K562 (cell line): ENCODE measurements at regions not wholly inside any gene's neighbourhood (a gene's known extent, or its start where the extent isn't known, plus 50 kb on each side); places are given as distances from the start of the nearest gene placed in this dataset.

Experiments used
- CEBPB ChIP-seq: fragments of 450-650 bp; IDR thresholded peaks from 2 replicates; pipeline ENCODE4 v1.6.1; 2016; ENCODE audit warnings: missing genetic modification characterization, missing compliant biosample characterization
- EZH2 ChIP-seq: IDR thresholded peaks from 2 replicates; pipeline ENCODE4 v1.6.1; 2012; ENCODE audit warnings: low read depth, mild to moderate bottlenecking, inconsistent platforms, low read length, borderline replicate concordance
- HDGF ChIP-seq: fragments of 450-650 bp; IDR thresholded peaks from 2 replicates; pipeline ENCODE4 v1.6.1; 2016
- JUN ChIP-seq, 2 experiments: sonication (generic) in 1 of 2; formaldehyde crosslinking in 1 of 2; IDR thresholded peaks; 2 replicates each; pipeline versions ENCODE4 v1.6.1 to v1.8.0; 2012 to 2022; ENCODE audit warnings: borderline replicate concordance in 2 of 2, mild to moderate bottlenecking in 2 of 2, improper control_type of control experiment in 1 of 2, low read depth in 1 of 2, low read length in 1 of 2, missing genetic modification reagents in 1 of 2
- KDM1A ChIP-seq, 2 experiments: fragments of 450-650 bp; IDR thresholded peaks; 2 replicates each; pipeline ENCODE4 v1.6.1; 2016; ENCODE audit warnings: mild to moderate bottlenecking in 2 of 2
- LARP7 ChIP-seq: fragments of 450-650 bp; IDR thresholded peaks from 2 replicates; pipeline ENCODE4 v1.6.1; 2016
- MAZ ChIP-seq, 2 experiments: fragments of 450-650 bp in 1 of 2; sonication (generic) in 1 of 2; formaldehyde crosslinking; IDR thresholded peaks in 1 of 2; conservative IDR thresholded peaks in 1 of 2; 2 replicates each; pipeline versions ENCODE4 v1.4.0 to v1.5.0; 2020; ENCODE audit warnings: mild to moderate bottlenecking in 1 of 2, missing genetic modification reagents in 1 of 2
- MYC ChIP-seq, 2 experiments: fragments of 250-450 bp in 1 of 2; sonication (Bioruptor Pico) in 1 of 2; IDR thresholded peaks; 2 replicates each; pipeline versions ENCODE4 v1.5.1 to v1.6.1; 2012 to 2021; ENCODE audit warnings: low read depth in 2 of 2, borderline replicate concordance in 1 of 2, improper control_type of control experiment in 1 of 2, low read length in 1 of 2, mild to moderate bottlenecking in 1 of 2, moderate library complexity in 1 of 2
- PCBP2 ChIP-seq: fragments of 200-400 bp; formaldehyde crosslinking; IDR thresholded peaks from 2 replicates; pipeline ENCODE4 v1.6.1; 2018; ENCODE audit warnings: low read length, low read depth, mild to moderate bottlenecking, moderate library complexity; ENCODE audit not compliant: poor library complexity, severe bottlenecking
- TF ChIP-seq, protein P1 (sequence below): IDR thresholded peaks from 2 replicates; pipeline ENCODE4 v1.6.1; 2012; ENCODE audit warnings: low read depth, low read length, improper control_type of control experiment, borderline replicate concordance
- TF ChIP-seq, protein P2 (sequence below), 3 experiments: IDR thresholded peaks in 2 of 3; conservative IDR thresholded peaks in 1 of 3; 2 replicates each; pipeline ENCODE4 v1.5.1; 2011 to 2012; ENCODE audit warnings: low read length in 3 of 3, mild to moderate bottlenecking in 3 of 3, control low read depth in 2 of 3, improper control_type of control experiment in 1 of 3, inconsistent platforms in 1 of 3, low read depth in 1 of 3, mixed read lengths in 1 of 3, moderate library complexity in 1 of 3; ENCODE audit not compliant: insufficient read depth in 2 of 3
- TF ChIP-seq, protein P3 (sequence below): IDR thresholded peaks from 3 replicates; pipeline ENCODE4 v1.6.1; 2011; ENCODE audit warnings: borderline replicate concordance, mild to moderate bottlenecking; ENCODE audit not compliant: insufficient read length, insufficient read depth
- TF ChIP-seq, protein P4 (sequence below), 3 experiments: fragments of 200-800 bp in 1 of 3; sonication (Bioruptor generic) in 1 of 3; sonication (generic) in 1 of 3; formaldehyde crosslinking in 1 of 3; IDR thresholded peaks; 2 replicates each; pipeline versions ENCODE4 v1.6.1 to v1.8.0; 2016 to 2022; ENCODE audit warnings: mild to moderate bottlenecking in 2 of 3, missing compliant biosample characterization in 2 of 3, missing genetic modification characterization in 2 of 3, missing genetic modification reagents in 1 of 3

DNA sequence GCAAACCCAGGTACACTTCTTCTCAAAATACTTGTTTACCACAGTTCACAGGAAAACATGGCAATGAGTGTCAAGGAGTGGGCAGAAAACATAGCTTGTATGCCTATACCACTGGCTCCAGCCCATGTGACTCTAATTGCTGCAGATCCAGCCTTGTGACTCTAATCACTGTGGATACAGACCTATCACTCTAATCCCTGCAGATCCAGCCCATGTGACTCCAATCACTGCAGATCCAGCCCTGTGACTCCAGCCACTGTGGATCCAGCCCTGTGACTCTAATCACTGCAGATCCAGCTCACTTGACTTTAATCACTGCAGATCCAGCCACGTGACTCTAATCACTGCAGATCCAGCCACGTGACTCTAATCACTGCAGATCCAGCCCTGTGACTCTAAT lies 366.3 kb upstream of the IRX4 start:
- TF ChIP-seq PCBP2 (no peak), CEBPB (no peak), EZH2 (no peak), LARP7 (no peak), HDGF (no peak), MYC (IDR thresholded peaks at IDR 0.05; ENCODE audit: low read depth, low read length) (no peak), MYC (CRISPR knock-in tag; IDR thresholded peaks at IDR 0.05; ENCODE audit: borderline replicate concordance, low read depth) (no peak), KDM1A (IDR thresholded peaks at IDR 0.05) (peak in 1 of 2 experiments; percentile 39; a peak in 1 of 4 replicates), MAZ (CRISPR knock-in tag; conservative IDR thresholded peaks at IDR 0.05 in 1 of 2, IDR thresholded peaks at IDR 0.05 in 1 of 2) (no peak), JUN (IDR thresholded peaks at IDR 0.05; ENCODE audit: borderline replicate concordance, low read depth, low read length) (no peak), JUN (CRISPR knock-in tag; IDR thresholded peaks at IDR 0.05; ENCODE audit: borderline replicate concordance) (no peak)
- TF ChIP-seq, protein P1, sequence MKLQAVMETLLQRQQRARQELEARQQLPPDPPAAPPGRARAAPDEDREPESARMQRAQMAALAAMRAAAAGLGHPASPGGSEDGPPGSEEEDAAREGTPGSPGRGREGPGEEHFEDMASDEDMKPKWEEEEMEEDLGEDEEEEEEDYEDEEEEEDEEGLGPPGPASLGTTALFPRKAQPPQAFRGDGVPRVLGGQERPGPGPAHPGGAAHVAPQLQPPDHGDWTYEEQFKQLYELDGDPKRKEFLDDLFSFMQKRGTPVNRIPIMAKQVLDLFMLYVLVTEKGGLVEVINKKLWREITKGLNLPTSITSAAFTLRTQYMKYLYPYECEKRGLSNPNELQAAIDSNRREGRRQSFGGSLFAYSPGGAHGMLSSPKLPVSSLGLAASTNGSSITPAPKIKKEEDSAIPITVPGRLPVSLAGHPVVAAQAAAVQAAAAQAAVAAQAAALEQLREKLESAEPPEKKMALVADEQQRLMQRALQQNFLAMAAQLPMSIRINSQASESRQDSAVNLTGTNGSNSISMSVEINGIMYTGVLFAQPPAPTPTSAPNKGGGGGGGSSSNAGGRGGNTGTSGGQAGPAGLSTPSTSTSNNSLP = no peak
- TF ChIP-seq, protein P2, sequence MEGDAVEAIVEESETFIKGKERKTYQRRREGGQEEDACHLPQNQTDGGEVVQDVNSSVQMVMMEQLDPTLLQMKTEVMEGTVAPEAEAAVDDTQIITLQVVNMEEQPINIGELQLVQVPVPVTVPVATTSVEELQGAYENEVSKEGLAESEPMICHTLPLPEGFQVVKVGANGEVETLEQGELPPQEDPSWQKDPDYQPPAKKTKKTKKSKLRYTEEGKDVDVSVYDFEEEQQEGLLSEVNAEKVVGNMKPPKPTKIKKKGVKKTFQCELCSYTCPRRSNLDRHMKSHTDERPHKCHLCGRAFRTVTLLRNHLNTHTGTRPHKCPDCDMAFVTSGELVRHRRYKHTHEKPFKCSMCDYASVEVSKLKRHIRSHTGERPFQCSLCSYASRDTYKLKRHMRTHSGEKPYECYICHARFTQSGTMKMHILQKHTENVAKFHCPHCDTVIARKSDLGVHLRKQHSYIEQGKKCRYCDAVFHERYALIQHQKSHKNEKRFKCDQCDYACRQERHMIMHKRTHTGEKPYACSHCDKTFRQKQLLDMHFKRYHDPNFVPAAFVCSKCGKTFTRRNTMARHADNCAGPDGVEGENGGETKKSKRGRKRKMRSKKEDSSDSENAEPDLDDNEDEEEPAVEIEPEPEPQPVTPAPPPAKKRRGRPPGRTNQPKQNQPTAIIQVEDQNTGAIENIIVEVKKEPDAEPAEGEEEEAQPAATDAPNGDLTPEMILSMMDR (IDR thresholded peaks at IDR 0.05 in 2 of 3, conservative IDR thresholded peaks at IDR 0.05 in 1 of 3; ENCODE audit: insufficient read depth in 2 of 3, low read depth in 1 of 3, low read length in 3 of 3) = no peak
- TF ChIP-seq, protein P3, sequence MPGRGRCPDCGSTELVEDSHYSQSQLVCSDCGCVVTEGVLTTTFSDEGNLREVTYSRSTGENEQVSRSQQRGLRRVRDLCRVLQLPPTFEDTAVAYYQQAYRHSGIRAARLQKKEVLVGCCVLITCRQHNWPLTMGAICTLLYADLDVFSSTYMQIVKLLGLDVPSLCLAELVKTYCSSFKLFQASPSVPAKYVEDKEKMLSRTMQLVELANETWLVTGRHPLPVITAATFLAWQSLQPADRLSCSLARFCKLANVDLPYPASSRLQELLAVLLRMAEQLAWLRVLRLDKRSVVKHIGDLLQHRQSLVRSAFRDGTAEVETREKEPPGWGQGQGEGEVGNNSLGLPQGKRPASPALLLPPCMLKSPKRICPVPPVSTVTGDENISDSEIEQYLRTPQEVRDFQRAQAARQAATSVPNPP = no peak
- TF ChIP-seq, protein P4, sequence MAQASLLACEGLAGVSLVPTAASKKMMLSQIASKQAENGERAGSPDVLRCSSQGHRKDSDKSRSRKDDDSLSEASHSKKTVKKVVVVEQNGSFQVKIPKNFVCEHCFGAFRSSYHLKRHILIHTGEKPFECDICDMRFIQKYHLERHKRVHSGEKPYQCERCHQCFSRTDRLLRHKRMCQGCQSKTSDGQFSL (CRISPR knock-in tag; IDR thresholded peaks at IDR 0.05) = no peak
- TF ChIP-seq, protein P4 (tag; IDR thresholded peaks at IDR 0.05) = no peak
